ENCODE measurements at regions not wholly inside any gene's neighbourhood (a gene's known extent, or its start where the extent isn't known, plus 50 kb on each side); places are given as distances from the start of the nearest gene placed in this dataset.
"Not testable (repeated sequence)": the region's sequence is repeated elsewhere in the genome, so short reads cannot be mapped to it uniquely, and the experiment has no call there.

DNA sequence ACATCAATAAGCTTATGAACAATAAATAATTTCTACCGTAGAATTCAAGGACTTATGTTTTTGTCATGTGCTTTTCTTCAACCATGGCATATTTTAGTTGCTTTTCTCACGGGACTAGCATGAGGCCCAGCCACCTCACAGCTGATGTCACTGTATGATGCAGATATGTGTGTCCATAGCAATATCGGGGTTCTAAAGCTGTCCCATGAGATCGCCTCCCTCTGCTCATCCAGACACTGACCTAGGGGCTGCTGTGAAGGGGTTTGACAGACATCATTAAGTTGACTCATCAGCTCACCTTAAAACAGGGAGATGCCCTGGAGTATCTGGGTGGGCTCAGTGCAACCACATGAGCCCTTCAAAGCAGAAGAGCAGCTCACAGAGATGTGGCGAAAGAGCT is 210.3 kb upstream of the AJAP1 start:
- no peak for DNase-seq

DNA sequence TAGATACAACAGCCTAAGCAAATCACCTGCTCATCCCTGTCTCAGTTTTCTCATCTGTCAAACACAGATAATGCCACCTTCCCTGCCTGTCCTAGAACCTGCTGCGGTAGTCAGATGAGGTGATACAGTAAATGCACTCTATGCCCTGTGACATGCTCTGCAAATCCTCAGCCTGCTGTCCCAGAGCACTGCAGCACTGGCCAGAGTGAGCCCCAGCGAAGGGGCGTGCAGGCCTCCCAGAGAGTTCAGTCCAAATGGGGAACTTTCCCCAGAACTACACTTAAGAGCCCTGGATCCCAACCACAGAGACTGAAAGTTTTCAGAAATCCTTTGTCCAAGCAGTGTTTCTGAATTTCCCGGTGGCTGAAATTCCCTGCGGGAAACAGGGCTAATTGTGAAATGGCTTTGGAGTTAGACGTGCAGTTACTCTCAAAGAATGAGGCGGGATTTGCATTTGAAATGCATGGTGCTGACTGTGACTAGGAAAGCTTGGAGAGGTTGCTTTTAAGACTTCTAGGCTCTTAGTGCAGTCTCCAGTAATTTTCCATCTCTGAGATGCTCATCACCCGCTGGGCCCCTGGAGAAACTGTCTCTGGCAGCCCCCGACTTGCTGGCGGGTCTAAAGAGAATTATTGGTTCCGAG is 206.5 kb upstream of the AJAP1 start:
- DNase-seq = no peak

DNA sequence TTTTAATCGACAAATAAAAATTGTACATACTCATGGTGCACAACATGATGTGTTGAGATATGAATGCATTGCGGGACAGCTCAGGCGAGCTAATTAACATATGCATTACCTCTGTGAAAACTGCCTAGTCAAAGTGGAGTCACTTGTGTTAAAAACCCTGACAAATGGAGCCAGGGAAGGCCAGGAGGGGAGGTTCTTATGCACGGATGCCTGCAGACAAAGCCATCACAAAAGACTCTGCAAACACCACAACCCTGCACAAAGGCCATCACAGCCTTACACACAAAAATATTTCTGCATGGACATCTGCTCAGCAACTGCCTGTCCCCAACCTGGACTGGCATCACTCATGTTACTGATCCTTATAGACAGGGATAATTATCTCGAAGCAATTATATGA is 204.4 kb upstream of the AJAP1 start:
- no peak for DNase-seq

DNA sequence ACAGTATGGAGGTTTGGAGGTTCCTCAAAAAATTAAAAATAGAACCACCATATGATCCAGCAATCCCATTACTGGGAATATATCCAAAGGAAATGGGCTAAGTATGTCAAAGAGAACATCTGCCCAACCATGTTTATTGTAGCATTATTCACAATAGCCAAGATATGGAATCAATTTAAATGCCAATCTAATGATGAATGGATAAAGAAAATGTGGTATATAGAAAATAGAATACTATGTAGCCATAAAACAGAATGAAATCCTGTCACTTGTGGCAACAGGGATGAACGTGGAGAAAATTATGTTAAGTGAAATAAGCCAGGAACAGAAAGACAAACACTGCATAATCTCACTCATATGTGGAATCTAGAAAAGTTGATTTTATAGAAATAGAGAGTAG is 201.7 kb upstream of the AJAP1 start:
- DNase-seq = no peak

DNA sequence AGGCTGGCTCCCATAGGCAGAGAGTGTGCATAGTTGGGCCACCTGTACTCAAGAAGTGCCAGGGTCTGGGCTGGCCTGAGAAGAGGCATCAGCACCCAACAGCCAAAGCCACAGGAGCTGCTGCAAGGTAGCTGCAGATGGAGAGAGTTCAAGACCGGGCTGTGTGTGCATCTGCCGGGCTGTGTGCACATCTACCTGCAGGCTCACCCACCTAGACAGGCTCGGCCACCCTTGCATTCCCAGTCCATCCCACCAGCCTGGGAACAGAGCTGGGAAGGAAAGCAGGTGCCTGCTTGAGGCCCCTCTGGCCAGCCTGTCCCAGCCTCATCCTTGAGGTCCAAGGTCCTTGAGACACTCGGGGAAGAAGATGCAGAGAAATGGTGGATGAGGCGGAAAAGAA is 194.4 kb upstream of the AJAP1 start:
- DNase-seq = no peak

DNA sequence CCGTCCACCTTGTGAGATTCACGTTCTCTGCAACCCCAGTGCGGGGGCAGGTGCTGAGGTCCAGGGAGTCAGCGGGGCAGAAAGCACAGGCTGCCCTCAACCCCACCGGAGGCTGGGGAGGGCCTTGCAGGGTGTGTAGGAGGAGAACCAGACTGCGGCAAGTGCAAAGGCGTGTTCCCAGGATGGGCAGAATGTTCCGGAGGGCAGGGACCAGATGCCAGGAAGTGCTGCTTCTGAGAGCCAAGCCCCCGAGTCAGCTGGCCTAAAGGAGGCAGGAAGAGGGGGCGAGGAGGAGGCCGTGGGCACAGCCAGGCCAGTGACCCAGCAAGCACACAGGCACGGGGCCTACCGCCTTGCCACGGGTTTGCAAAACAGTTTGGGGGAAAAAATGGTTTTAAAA is 193.8 kb upstream of the AJAP1 start:
- DNase-seq = no peak

DNA sequence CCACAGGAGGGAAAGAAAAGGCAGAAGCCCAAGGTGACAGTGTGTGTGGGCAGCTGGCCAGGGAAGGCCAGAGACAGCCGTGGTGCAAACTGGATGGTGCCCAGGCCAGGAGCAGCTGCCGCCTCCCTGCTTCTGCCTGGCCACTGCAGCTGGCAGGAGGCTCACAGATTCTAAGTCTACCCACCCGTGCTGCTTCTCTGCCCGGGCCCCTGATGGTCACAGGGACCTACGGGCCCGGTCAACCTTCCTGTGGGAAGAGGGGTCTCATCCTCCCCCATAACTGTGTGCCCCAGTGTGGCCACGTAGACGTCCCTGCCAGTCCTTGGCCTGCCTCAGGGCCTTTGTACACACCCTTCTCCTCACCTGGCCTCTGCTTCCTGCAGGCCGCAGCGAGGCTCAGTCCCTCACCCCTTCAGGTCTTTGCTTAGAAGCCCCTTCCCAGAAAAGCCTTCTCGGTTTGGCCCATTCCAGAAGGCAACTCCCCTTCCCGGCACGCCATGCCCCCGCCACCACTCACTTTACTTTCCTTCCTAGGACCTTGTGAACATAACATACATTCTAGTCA is 192.6 kb upstream of the AJAP1 start:
- no peak for DNase-seq

DNA sequence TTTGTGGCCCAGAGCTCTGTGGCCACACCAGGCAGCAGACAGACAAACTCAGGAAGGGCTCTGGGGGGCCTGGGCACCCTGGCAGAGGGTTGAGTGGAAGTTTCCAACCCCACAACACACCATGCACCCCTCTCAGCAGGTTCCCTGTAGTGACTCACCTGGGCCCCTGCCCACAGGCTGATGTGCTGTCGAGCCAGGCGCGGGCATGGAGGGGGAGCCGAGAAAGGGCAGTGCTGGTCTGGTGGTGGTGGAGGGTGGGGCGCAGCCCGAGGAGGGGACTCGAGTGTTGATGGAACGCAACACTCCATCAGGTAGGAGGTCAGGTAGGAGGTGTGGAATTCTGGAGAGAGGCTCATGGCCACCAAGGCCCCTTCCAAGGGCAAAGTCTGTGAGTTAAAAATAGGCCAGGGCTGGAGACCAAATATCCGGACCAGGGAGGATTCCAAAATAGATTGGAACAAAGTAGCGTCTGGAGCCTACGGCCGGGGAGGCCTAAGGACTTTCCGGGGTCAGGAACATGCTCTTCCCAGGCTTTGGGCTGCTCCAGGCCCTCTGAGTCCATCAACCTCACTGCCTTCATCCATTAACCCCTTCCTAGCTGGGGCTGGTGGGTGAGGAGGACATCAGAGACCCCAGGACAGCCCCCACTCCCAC is 191.5 kb upstream of the AJAP1 start:
- no peak for DNase-seq

DNA sequence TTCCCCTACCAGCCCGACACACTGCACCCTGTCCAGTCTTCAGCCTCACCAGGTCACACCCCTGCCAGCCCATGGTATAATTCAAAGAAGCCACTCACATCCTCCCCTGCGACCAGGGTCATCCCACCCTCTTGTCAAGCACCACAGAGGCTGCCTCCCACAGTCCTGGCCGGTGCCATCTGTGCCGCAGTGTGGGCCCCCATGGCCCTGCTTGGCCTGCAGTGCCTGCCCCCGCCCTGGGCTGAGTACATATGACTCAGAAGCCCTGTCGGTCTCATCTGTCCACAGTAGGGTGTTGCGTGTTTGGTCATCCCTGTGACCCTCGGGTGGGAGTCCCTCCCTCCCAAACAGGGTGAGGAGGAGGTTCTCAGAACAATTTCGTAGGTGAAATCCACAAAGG is 190.8 kb upstream of the AJAP1 start:
- no peak for DNase-seq

DNA sequence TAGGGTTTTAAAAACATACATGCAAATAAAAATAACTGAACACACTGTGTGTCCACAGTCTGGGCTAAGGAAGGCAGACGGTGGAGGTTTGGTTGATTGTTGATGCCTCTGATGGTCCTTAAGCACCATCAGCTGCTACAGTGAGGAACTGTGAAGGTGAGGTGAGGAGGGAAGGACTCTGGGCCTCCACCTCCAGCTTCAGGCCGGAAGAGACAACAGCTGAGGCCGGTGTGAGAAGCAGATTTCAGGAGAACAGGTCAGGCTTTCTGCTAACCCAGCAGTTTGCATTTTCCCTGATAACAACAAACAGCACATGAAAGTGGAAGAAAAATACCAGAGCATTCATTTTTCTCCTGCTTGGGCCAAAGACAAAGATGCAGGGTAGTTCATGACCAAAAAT is 189.9 kb upstream of the AJAP1 start:
- no peak for DNase-seq

DNA sequence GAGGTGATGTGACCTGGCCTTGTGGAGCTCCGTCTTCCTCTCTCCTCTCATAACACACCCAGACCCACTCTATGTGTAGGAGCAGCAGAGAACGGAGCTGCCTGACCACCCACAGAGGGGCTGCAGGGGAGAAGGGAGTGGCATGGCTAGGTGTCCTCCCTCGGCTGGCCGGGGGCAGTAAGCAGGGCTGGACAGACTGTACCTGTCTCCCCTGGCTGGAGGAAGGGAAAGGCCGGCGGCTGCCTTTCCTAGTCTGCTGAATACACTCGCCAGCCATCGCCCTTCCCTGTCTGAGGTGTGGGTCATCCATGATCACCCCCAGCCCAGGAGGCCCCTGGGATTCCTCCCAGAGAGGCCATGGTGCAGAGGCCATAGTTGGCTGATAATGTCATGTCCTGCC is 187.2 kb upstream of the AJAP1 start:
- DNase-seq = no peak

DNA sequence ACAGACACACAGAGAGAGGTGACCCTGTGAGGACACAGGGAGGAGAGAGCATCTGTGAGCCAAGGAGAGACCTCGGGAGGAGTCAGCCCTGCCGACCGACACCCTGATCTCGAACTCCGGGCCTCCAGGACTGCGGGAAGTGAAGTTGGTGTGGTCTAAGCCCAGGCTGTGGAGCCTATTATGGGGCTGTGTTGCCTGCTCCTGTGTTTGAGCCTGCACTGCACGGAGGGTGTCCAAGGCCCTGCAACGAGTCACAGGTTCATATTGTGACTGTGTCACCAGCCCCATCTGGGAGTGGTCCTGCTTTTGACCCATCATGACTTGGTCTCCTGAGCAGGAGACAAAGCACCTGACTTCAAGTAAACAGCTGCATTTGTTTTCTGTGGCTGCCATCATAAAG is 186.0 kb upstream of the AJAP1 start:
- no peak for DNase-seq

DNA sequence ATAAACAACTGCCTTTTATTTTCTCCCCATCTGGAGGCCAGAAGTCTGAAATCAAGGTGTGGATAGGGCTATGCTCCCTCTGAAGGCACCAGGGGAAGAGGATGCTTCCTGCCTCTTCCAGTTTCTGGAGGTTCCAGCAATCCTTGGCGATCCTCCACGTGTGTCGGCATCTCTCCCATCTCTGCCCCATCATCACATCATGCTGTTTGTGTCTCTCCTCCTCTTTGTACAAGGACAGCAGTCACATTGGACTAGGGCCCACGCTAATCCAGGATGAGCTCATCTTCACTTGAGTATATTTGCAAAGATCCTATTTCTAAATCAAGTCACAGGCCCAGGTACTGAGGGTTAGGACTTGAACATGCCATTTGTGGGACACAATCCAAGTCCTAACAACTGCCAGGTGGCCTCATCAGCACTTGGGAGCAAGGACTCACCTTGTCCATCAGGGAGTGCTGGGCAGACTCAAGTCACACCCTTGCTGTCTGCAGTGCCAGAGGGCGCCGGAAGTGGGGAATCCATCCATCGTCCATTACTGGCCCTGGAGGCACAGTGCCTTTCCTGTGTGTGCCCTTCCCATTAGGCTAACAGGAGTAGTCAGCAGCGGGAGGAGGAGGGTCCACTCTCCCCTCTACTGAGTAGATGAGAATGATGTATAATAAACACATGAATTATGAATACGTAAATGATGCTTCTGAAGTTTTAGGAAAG is 185.4 kb upstream of the AJAP1 start:
- no peak for DNase-seq

DNA sequence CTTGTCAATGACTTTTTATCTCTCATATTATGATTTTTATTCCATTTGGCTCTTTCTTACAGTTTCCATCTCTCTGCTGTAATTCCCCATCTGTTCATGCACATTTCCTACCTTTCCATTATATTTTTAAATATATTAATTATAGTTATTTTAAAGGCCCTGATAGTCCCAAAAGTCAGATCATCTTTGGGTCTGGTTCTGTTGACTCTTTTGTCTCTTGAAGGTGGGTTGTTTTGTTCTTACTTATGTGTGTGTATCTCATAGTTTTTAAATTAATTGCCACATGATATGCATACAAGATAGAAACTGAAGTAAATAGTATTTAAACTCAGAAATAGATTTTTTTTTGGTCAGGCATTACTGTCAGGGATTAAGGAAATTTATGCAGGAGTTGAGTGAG is 178.0 kb upstream of the AJAP1 start:
- no peak for DNase-seq

DNA sequence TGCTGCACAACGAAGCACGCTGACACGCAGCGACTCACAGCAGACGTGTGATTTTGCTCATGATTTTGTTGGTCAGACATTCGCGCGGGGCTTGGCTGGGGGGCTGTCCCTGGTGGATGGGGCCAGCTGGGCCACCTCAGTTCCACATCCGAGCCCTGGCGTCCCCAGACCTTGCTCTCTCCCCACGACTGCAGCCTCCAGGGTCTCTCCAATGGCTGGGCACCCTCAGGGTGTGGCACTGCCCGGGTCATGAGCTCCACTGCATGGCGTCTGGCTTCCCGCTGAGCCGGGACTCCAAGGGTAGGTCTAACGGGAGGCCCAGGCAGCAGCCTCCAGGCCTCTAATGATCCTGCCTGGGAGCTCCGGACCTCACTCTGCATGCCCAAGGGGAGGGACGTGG is 173.0 kb upstream of the AJAP1 start:
- DNase-seq = no peak

DNA sequence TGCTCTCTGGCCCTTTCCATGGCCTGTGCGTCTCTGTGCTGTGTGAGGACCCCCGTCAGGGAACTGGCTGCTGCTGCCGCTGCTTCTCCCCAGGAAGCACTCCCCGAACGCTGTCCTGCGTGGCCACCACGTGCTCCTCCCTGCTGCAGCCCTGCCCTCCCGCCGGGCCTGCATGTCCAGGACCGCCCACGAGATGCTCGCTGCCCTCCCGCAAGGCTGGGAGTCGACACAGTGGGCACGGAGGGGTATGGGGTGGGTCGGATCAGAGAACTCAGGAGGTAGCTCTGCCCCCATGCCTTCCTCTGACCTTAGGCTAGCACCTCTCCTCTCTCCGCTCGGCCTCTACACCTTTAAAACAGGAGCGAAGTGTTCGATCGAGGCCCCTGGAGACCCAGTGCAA is 171.9 kb upstream of the AJAP1 start:
- no peak for DNase-seq

DNA sequence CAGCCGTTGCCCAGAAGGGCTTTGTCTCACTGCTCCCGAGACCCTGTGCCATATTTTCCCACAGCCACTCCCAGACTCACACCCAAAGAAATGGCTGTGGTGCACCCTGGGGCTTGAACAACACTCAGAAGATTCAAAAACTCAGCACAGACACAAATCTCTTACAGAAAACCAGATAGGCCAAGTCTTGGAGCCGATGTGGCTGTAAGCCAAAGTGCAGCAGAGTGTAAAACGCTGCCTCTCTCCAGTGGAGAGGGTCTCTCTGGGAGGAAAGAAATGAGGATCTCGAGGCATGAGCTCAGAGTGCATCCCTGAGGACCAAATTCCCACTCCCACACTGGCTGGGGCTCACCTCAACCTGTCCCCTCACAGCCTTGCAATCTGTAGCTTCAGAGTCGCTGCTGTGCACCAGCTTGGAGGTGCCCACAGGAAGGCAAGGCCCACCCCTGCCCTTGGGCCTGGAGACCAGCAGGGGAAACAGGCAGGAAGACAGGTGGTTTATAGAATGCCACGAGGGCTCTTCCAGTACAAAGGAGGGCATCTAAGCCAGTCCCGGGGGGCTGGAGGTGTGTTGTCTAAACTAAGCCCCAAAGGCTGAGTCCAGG is 171.3 kb upstream of the AJAP1 start:
- no peak for DNase-seq

DNA sequence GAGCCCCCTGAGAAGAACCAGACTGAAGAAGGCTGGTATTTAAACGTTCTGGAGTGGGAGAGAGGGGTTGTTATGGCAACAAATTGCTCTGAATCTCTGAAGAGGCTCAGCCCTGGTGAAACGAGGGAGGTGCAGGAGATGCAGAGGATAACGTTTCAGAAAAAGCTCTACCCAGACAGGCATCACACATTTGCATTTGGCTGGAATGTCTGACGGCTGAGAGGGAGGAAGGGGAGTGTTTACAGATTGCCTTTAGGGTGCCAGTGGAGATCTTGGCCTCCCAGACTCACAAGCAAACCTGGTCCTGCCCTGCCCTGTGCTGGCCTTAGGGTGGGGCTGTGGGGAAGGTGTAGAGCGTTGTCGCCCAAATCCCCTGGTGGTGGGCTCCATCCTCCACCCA is 169.0 kb upstream of the AJAP1 start:
- no peak for DNase-seq

DNA sequence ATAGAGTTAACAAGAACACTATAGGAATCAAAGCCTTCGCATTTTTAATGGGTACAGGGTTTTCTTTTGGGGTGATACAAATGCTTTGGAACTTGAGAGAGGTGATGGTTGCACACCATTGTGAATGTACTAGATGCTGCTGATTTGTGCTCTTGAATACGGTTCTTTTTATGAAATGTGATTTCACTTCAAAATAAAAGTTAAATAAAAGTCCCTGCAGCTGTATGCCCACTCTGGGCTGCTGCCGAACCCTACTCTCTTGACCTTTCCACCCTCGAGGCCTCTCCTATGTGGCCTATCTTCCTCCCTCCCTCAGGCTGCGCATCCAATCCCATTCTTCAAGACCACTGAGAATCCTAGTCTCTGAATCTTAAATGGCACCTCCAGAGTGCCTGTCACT is 168.5 kb upstream of the AJAP1 start:
- no peak for DNase-seq

DNA sequence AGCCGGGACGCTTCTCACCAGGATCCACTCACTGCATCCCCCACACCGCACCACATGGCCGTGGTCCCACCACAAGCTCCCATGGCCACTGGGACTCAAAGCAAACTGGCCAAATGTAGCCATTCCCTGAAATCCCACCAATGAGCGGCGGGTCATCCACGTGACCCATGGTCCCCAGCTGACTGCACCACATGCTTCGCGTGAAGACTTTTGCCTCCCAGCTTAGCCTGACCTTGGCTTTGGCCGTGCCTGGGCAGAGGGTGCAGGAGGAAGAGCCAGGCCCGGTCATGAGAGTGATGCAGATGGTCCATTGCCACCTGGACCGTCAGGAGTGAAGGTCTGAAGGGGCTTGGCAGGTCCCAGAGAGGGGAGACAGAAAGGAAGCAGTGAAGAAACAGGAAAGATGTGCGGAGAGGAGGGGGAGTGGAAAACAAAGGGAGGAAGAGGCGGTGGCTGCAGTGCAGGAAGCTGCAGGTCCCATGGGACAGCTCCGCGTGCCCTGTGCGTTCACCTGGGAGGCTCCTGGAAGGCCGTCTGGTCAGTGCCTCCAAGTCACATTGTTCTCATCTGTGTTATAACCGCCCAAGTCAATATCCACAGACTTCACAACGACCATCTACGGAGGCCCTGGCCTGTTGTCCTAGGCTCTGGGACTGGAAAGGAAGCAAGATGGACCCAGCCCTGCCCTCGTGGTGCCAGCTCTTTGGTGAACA is 167.8 kb upstream of the AJAP1 start:
- no peak for DNase-seq

DNA sequence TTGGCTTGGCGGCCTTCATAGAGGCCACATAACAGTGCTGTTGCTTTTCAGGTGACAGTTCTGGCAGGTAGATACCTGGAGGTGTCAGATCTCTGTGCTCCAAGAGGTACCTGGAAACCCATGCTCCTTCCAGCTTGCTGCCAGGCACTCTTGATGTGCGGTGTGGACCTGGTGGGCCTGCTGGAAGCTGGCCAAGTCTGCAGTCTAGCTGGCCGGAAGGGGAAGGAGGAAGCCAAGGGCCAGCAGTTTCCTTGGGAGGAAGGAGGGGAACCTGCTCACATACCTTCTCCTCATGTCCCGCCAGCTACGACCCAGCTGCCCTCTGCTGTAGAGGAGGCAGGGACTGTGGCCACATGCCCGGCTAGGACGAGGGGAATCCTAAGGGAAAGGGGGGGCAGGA is 166.4 kb upstream of the AJAP1 start:
- no peak for DNase-seq

DNA sequence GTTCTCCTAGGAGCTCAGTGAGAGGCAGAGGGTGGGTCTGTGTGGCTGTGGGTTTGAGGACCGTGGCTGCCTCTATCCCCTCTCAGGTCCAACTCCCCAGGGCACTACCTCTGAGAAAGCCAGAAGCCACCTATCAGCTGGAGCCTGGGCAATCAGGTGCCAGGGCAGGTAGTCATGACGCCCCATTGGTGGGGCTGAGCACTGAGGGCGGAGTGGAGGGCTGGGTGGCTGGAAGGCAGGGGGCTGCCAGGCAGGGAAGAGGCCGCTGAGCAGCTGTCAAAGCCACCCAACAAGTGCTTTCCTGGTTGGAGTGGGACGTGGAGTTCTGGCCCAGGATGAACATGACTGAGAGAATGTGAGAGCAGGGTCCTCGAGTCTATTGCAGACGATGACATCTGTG is 164.9 kb upstream of the AJAP1 start:
- no peak for DNase-seq

DNA sequence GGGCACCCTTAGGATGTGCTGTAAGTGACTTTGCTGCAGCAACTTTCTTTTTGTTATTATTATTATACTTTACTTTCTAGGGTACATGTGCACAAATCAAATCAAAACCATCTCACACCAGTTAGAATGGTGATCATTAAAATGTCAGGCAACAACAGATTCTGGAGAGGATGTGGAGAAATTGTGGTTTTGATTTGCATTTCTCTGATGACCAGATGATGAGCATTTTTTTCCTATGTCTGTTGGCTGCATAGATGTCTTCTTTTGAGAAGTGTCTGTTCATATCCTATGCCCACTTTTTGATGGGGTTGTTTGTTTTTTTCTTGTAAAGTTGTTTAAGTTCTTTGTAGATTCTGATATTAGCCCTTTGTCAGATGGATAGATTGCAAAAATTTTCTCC is 164.4 kb upstream of the AJAP1 start:
- not testable (repeated sequence) for DNase-seq

All from right kidney (tissue), 1 donor.